ENCODE measurements at regions not wholly inside any gene's neighbourhood (a gene's known extent, or its start where the extent isn't known, plus 50 kb on each side); places are given as distances from the start of the nearest gene placed in this dataset.

- no peak for TF ChIP-seq CTCF (IDR thresholded peaks at IDR 0.05; ENCODE audit: insufficient read depth, low read length, poor library complexity, severe bottlenecking)
- TF ChIP-seq EZH2phosphoT487 (conservative IDR thresholded peaks at IDR 0.05; ENCODE audit: low read length) = no peak
These were observed 134.0 kb upstream of the GRIK2 start for GRCh38 chr6:101259505-101259904.

Data from SU-DHL-6 (cell line).